GM21423 (cell line): ENCODE measurements at regions not wholly inside any gene's neighbourhood (a gene's known extent, or its start where the extent isn't known, plus 50 kb on each side); places are given as distances from the start of the nearest gene placed in this dataset.

ENCODE experiments used
- ATAC-seq: cut with Tn5 transposase; IDR thresholded peaks from one replicate; pipeline ENCODE4 v1.9.1; 2021; ENCODE audit warnings: mild to moderate bottlenecking, moderate library complexity; ENCODE audit not compliant: unreplicated experiment

- no peak for ATAC-seq
Measured at GRCh38 chr6:163904186-163904585, 489.7 kb downstream of the QKI start.

GRCh38 chr6:163903541-163903940 lies 489.0 kb downstream of the QKI start:
- no peak for ATAC-seq

GRCh38 chr6:163902993-163903392 lies 488.5 kb downstream of the QKI start:
- no peak for ATAC-seq

GRCh38 chr6:163901681-163902080 lies 487.2 kb downstream of the QKI start:
- no peak for ATAC-seq

GRCh38 chr6:163900570-163900969 lies 486.1 kb downstream of the QKI start:
- no peak for ATAC-seq

GRCh38 chr6:163897669-163898068 lies 483.2 kb downstream of the QKI start:
- ATAC-seq: no peak

- no peak for ATAC-seq
Measured at GRCh38 chr6:163897030-163897429, 482.5 kb downstream of the QKI start.

GRCh38 chr6:163895162-163895561 lies 480.6 kb downstream of the QKI start:
- no peak for ATAC-seq

- ATAC-seq: no peak
Measured at GRCh38 chr6:163893609-163894189, 479.2 kb downstream of the QKI start.

- no peak for ATAC-seq
Measured at GRCh38 chr6:163892824-163893561, 478.5 kb downstream of the QKI start.

GRCh38 chr6:163889904-163890514 lies 475.5 kb downstream of the QKI start:
- no peak for ATAC-seq

GRCh38 chr6:163888030-163888819 lies 473.7 kb downstream of the QKI start:
- no peak for ATAC-seq

GRCh38 chr6:163886428-163886827 lies 471.9 kb downstream of the QKI start:
- no peak for ATAC-seq

GRCh38 chr6:163883984-163884383 lies 469.5 kb downstream of the QKI start:
- no peak for ATAC-seq

GRCh38 chr6:163878698-163879097 lies 464.2 kb downstream of the QKI start:
- ATAC-seq: no peak

- no peak for ATAC-seq
Measured at GRCh38 chr6:163877877-163878639, 463.5 kb downstream of the QKI start.

- ATAC-seq: no peak
Measured at GRCh38 chr6:163876391-163876790, 461.9 kb downstream of the QKI start.

GRCh38 chr6:163874784-163875183 lies 460.3 kb downstream of the QKI start:
- no peak for ATAC-seq

GRCh38 chr6:163872335-163872734 lies 457.8 kb downstream of the QKI start:
- ATAC-seq: no peak

- no peak for ATAC-seq
Measured at GRCh38 chr6:163871616-163872015, 457.1 kb downstream of the QKI start.
